GM23338 (cell line): ENCODE measurements at regions not wholly inside any gene's neighbourhood (a gene's known extent, or its start where the extent isn't known, plus 50 kb on each side); places are given as distances from the start of the nearest gene placed in this dataset.

ENCODE experiments used
- REST ChIP-seq: IDR thresholded peaks from one replicate; pipeline ENCODE4 v1.6.1; 2018; ENCODE audit warnings: antibody characterized with exemption; ENCODE audit not compliant: unreplicated experiment
- STAT1 ChIP-seq: IDR thresholded peaks from one replicate; pipeline ENCODE4 v1.6.1; 2016; ENCODE audit warnings: antibody characterized with exemption; ENCODE audit not compliant: unreplicated experiment
- ZNF114 ChIP-seq: fragments of 250-450 bp; sonication (Bioruptor Pico); IDR thresholded peaks from 2 replicates; pipeline ENCODE4 v1.5.0; 2020; ENCODE audit warnings: mild to moderate bottlenecking, moderate library complexity
- ZNF462 ChIP-seq: fragments of 250-450 bp; sonication (Bioruptor Pico); IDR thresholded peaks from 2 replicates; pipeline ENCODE4 v1.5.0; 2020; ENCODE audit warnings: mild to moderate bottlenecking, moderate library complexity
- TF ChIP-seq, protein P1 (sequence below), 2 experiments: fragments of 200-600 bp in 1 of 2; sonication (generic) in 1 of 2; conservative IDR thresholded peaks; 2 replicates each; pipeline versions ENCODE4 v1.5.1 to v1.6.1; 2016 to 2017; ENCODE audit warnings: antibody characterized with exemption in 2 of 2, low read depth in 2 of 2, mild to moderate bottlenecking in 2 of 2, moderate library complexity in 1 of 2

DNA sequence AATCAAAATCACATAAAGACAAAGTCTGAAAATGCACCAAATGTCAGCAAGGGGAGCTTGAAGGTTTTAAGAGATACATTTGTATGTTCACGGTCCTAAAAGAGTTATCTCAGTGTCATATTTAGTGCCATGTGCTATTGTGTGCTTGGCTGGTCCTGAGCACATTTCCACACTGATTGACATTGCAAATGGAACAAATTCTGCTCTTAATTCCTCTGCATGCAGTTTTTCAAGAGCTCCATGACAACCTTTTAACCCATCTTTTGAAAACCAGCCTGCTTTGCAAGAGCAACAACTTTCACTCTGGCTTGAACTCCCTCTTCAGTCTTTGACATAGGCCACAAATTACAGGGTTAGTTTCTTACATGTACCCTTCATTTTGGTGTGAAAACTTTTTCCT lies 175.4 kb upstream of the ACTBL2 start (continued):
- TF ChIP-seq ZNF462 (CRISPR knock-in tag) (no peak), ZNF114 (CRISPR knock-in tag) (no peak), REST (no peak), STAT1 (no peak)
- TF ChIP-seq, protein P1, sequence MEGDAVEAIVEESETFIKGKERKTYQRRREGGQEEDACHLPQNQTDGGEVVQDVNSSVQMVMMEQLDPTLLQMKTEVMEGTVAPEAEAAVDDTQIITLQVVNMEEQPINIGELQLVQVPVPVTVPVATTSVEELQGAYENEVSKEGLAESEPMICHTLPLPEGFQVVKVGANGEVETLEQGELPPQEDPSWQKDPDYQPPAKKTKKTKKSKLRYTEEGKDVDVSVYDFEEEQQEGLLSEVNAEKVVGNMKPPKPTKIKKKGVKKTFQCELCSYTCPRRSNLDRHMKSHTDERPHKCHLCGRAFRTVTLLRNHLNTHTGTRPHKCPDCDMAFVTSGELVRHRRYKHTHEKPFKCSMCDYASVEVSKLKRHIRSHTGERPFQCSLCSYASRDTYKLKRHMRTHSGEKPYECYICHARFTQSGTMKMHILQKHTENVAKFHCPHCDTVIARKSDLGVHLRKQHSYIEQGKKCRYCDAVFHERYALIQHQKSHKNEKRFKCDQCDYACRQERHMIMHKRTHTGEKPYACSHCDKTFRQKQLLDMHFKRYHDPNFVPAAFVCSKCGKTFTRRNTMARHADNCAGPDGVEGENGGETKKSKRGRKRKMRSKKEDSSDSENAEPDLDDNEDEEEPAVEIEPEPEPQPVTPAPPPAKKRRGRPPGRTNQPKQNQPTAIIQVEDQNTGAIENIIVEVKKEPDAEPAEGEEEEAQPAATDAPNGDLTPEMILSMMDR (conservative IDR thresholded peaks at IDR 0.05; ENCODE audit: low read depth in 2 of 2): no peak
